ENCODE measurements at regions not wholly inside any gene's neighbourhood (a gene's known extent, or its start where the extent isn't known, plus 50 kb on each side); places are given as distances from the start of the nearest gene placed in this dataset.
A peak's percentile ranks its signal among the peaks of the same experiment; 100 is the strongest.

DNA sequence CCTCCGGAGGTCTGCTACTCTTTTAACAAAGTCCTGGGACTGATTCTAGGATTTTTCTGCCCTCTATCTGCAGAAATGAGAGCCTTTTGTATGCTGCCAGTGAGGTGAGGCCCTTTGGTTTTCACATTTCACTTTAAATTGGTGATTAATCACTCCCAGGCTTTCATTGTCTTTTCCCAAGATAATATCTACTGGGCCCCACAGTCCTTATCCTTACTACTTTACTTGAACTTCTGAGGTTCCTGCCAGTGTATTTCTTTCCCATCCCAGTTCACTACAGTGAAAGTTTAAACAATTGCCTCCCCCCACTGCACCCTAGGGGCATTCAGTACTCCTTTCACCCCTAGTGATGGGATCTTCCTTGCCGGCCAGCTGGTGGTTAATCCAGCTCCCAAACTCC is 127.4 kb upstream of the INHBA start:
- DNase-seq: no peak

- DNase-seq: no peak
These were observed 126.0 kb upstream of the INHBA start for GRCh38 chr7:41828911-41829310.

GRCh38 chr7:41826641-41827040 is 123.8 kb upstream of the INHBA start:
- DNase-seq: no peak

DNA sequence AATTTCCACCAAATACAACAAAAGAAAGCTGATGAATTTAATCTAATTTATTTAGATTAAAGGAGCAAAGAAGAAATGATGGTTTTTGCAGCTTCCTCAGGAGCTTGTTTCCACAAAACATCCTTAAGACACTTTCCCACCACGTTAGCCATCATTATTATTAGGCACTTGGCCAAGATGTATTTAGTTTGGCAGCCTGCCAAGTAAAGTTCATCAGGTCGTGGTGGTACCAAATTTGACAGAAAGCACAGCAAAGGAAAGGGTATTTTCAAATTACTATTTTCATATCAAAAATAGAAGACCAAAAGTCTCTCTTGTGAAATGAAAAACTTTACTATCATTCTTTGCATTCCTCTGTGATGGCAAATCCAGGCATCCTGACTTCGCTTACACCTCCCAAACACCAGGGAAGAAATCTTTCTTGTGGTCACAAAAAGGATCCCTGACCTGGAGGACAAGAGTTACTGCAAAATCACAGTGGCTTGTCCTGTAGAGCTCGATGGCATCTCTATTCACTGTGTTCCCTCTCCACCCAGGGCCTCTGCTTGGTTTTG is 123.1 kb upstream of the INHBA start:
- peak; percentile 62 for DNase-seq

DNA sequence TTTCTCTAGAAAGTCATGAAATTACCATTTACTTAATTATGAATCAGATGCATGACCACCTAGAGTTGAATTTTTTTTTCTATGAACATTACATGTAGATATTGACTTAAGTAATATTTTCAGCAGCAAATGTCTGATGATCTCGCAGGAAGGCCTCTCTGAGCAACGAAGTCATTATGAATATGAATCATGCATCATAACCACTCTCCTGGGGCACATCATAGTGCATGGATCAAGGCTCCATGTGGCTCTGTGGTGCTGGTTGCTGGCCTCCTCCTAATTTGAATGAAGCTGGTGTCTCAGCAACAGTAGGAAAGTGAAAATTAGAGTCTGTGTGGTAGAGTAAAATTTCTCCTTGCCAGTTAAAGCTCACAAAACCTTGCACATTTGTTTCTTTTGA is 121.4 kb upstream of the INHBA start:
- peak; percentile 63 for DNase-seq

DNA sequence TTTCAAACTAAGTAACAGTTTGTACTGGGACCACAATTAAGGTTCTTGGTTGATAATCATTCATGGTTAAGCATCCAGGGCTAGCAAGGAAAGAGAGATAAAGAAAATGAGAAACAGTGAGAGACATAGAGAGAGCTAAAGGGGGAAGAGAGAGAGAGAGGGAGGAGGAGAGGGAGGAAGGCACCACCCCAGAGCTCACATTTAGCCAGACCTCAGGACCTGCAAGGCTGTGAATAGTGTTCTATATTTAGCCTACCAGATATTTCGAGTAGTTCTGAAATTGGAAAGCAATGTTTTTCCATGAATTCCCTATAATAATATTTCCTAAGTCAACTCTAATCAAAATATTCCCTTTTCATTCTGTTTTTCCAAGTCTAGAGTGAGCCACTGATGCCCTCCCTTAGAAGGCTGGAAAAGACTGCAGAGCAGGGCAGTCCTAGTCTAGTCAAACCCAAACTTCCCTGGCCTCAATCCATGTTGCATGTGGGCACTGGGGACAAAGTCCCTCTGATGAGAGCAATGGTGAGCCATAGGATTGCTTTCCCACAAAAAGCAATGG is 119.4 kb upstream of the INHBA start:
- DNase-seq: no peak

DNA sequence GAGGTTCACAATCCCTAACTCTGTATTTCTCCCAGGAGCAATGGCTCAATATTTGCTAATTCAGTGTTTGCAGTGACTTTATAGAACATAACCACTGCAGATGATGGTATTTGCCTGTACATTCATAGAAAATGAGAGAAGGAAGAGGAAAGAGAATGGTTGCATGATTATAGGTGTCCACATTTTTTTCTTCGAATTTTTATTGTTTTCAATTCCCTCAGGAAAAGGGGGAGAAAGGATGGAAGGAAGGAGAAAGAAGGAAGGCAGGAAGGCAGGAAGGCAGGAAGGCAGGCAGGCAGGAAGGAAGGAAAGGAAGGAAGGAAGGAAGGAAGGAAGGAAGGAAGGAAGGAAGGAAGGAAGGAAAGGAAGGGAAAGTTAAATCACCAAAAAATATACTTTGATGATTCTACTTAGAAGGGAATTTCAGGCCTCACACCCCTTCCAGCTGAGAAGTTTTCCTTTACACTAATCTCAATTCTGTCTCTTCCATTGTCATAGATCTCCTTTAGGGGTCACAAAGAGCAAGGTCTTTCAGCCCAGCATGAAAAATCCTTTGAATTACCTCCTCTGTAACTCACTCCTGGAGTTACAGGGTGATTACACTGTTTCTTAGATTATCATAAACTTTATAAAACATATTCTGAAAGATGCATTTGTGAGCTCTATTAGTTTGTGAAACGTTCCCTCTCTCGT is 118.8 kb upstream of the INHBA start:
- no peak for DNase-seq

- DNase-seq: no peak
These were observed 117.3 kb upstream of the INHBA start for GRCh38 chr7:41820111-41820671.

- no peak for DNase-seq
These were observed 116.8 kb upstream of the INHBA start for GRCh38 chr7:41819645-41820044.

- DNase-seq: no peak
These were observed 116.0 kb upstream of the INHBA start for GRCh38 chr7:41818765-41819398.

- peak; percentile 89 for DNase-seq
These were observed 114.5 kb upstream of the INHBA start for GRCh38 chr7:41817386-41817785.

GRCh38 chr7:41816111-41816510 is 113.2 kb upstream of the INHBA start:
- no peak for DNase-seq

- no peak for DNase-seq
These were observed 112.0 kb upstream of the INHBA start for GRCh38 chr7:41814888-41815287.

GRCh38 chr7:41813286-41813685 is 110.4 kb upstream of the INHBA start:
- no peak for DNase-seq

DNA sequence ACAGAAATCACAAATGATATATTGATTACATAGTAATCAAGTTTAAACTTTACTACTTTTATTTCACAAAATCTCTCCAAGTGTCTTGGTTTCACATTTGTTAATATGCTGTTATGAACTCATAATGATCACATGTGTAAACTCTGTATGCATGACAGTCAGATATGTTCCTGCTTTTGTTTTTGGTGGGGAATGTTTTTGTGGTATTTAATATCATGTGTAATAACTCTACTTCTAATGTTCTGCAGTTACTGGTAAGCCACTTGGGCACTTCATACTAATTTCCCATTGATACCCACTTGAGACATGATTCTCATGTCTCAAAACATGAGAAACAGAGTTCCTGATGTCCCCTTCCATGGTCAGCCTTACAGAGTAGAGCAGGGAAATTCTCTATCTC is 109.1 kb upstream of the INHBA start:
- no peak for DNase-seq

DNA sequence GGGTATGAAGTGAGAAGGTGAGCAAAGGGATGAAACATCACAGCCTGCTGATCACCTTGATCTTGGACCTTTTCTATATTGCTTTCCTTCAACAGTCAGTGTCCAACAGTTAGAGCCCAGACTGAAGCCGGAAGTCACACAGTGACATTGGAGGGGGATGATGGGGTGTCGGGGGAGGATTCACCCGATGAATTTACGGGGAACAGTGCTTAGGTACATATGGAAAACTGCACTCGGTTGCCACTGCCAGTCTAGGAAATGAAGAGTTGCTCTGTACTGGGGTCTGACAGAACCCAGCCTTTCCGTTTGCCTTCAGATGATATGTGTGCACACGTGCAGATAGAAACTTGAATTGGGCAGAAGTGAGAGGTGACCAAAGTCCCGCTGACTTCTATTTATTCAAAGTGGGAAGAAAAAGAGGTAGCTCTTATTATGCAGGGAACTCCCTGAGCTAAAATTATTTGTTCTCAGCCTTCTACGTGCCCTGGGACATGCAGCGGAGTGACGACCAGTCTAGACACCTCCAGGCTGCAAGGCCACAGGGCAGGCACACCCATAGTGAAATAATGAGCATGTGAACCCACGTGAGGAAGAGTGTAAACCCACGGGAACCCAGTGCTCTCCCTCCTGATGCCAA is 107.2 kb upstream of the INHBA start:
- no peak for DNase-seq

- peak; percentile 76 for DNase-seq
These were observed 106.6 kb upstream of the INHBA start for GRCh38 chr7:41809529-41809939.

DNA sequence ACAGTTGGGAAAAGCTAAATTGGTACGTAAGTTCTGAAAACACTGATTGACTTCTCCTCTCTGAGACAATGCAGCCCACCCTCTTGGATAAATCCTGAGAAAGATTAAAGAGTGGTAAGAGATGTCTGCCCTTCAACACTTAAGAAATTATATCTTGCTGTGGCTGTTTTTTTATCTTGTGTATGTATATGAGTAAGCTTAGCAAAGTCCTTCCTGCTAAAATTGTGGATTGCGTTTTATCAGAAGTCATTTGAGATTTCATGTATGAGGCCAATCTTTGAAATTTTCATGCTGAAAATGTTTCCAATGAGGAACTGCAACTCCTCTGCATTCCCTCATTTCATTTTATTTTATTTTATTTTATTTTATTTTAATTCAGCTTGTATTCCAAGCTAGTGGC is 106.2 kb upstream of the INHBA start:
- no peak for DNase-seq

DNA sequence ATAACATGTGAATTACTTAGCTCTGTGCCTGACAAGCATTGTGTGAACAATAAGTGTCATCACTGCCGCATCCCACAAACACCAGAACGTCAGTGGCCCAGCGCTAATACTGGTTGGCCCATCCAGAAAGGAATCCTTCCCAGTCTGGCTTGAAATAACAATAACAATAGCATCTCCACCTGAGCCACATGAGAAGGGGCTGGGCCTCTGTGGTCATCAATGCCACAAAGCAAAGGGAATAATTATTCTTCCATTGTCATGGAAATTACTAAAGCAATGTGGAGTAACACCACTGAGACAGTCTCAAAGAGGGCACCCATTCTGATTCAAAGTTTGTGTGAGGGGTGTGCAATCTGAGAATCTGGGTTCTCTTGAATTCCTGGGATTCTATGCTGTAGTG is 105.7 kb upstream of the INHBA start:
- no peak for DNase-seq

- DNase-seq: no peak
These were observed 100.7 kb upstream of the INHBA start for GRCh38 chr7:41803569-41803968.

DNA sequence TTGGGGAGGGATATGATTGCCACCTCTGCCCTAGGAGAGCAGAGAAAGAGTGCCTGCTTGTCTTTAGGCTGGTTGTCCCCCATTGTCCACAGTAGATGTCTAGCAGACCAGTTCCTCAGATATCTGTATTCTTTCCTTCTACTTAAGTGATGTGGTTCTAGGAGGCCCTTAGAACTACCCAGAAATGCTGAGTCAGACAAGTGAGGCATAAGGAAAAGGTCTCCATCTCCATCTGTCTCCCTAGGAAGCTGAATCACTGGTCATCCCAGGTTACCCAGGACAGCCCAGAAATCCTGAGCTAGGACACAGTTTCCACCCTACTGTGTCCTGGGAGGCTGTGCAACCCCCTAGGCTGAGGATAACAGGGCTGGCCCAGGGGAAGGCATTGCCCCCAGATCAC is 93.4 kb upstream of the INHBA start:
- DNase-seq: no peak

GRCh38 chr7:41795276-41795833 is 92.5 kb upstream of the INHBA start:
- DNase-seq: no peak

DNA sequence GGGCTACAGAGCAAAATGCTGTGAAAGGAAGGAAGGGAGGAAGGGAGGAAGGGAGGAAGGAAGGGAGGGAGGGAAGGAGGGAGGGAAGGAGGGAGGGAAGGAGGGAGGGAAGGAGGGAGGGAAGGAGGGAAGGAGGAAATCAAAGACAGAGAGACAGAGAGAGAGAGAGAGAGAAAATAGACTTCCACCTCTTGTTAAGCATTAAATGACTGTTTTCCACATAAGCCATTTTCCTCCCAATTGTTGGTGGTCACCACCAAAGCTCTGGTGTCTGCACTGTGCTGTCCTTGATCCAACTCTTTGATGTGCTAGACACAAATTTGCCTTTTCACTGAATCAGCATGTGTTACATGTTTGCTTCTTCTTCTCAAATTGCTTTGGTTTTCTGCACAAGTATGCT is 90.7 kb upstream of the INHBA start:
- DNase-seq: no peak
